Lung (tissue), 11 donors: ENCODE measurements at regions not wholly inside any gene's neighbourhood (a gene's known extent, or its start where the extent isn't known, plus 50 kb on each side); places are given as distances from the start of the nearest gene placed in this dataset.

ENCODE experiments used
- ATAC-seq: fragments of 200-7000 bp; cut with Tn5 transposase; one replicate; pipeline ENCODE4 v1.9.1; 2020; ENCODE audit warnings: moderate number of reproducible peaks; ENCODE audit not compliant: insufficient read depth, low FRiP score
- DNase-seq, 3 donors: peaks; one replicate each; pipeline ENCODE4 v3.0.0-alpha.2; 2013 to 2017
- H3K27ac ChIP-seq, 2 donors: one replicate each; pipeline ENCODE4 v1.5.1; 2013; ENCODE audit warnings: mild to moderate bottlenecking in 2 of 2, moderate library complexity in 2 of 2, control low read depth in 1 of 2, inconsistent platforms in 1 of 2, low read depth in 1 of 2, low read length in 1 of 2
- H3K27me3 ChIP-seq, 3 donors: one replicate each; pipeline ENCODE4 v1.5.1; 2013; ENCODE audit warnings: low read length in 2 of 3; ENCODE audit not compliant: control insufficient read depth in 3 of 3, insufficient read depth in 3 of 3
- H3K36me3 ChIP-seq, 4 donors: one replicate each; pipeline ENCODE4 v1.5.1; 2013; ENCODE audit warnings: low read length in 4 of 4, mild to moderate bottlenecking in 1 of 4, moderate library complexity in 1 of 4; ENCODE audit not compliant: control insufficient read depth in 4 of 4, insufficient read depth in 4 of 4
- H3K4me1 ChIP-seq, 5 donors: one replicate each; pipeline ENCODE4 v1.5.1; 2013; ENCODE audit warnings: low read length in 5 of 5, mild to moderate bottlenecking in 2 of 5, moderate library complexity in 1 of 5; ENCODE audit not compliant: control insufficient read depth in 5 of 5, insufficient read depth in 5 of 5
- H3K4me3 ChIP-seq: one replicate; pipeline ENCODE4 v1.5.1; 2013; ENCODE audit warnings: mild to moderate bottlenecking, control low read depth, moderate library complexity
- H3K9ac ChIP-seq, 2 donors: one replicate each; pipeline ENCODE4 v1.5.1; 2013; ENCODE audit warnings: low read length in 2 of 2, control low read depth in 1 of 2; ENCODE audit not compliant: insufficient read depth in 1 of 2
- H3K9me3 ChIP-seq, 4 donors: one replicate each; pipeline ENCODE4 v1.5.1; 2013; ENCODE audit warnings: low read length in 3 of 4, mild to moderate bottlenecking in 1 of 4, moderate library complexity in 1 of 4; ENCODE audit not compliant: control insufficient read depth in 4 of 4, insufficient read depth in 3 of 4
- CTCF ChIP-seq: IDR thresholded peaks from 2 replicates; pipeline ENCODE4 v1.5.1; 2012; ENCODE audit warnings: mild to moderate bottlenecking; ENCODE audit errors: control extremely low read depth, extremely low read depth
- WGBS, 2 donors: extraction: QIAGEN DNeasy Blood & Tissue Kit; methylation state at CpG; one replicate each; pipeline ENCODE4 v1.1.7; 2013; 5-methylcytosine and 5-hydroxymethylcytosine counted together
- donor health status: control.
- donor health status: control.
- donor health status: Bipolar disorder and iron deficiency.
- donor health status: healthy.
- donor health status: DM: yes; HTN: yes; CAD: no.

GRCh38 chr7:31261341-31261740, 79.2 kb downstream of the NEUROD6 start:
- Histone ChIP-seq H3K27ac (no peak overlapping the region), H3K4me1 (peaks cover 0 to 9% (median 0%) of the 10 kb centered on the region in 5 donors), H3K27me3 (no peaks in the 10 kb centered on the region), H3K9me3 (no peaks in the 10 kb centered on the region), H3K36me3 (no peaks in the 10 kb centered on the region), H3K9ac (no peak overlapping the region), H3K4me3 (no peak overlapping the region)
- 37 to 57% methylated on average over 7 of the region's 7 CpGs for WGBS, 2 donors
- peak in 1 of 3 donors; percentile 34 for DNase-seq
- TF ChIP-seq CTCF: no peak
- ATAC-seq: no peak

- TF ChIP-seq CTCF: no peak
- DNase-seq (no peak), ATAC-seq (no peak)
- Histone ChIP-seq H3K9me3 (no peaks in the 10 kb centered on the region), H3K27me3 (no peaks in the 10 kb centered on the region), H3K9ac (no peak overlapping the region), H3K4me1 (peaks cover 0 to 9% (median 0%) of the 10 kb centered on the region in 5 donors), H3K27ac (no peak overlapping the region), H3K4me3 (no peak overlapping the region), H3K36me3 (no peaks in the 10 kb centered on the region)
Observed at GRCh38 chr7:31260851-31261250, 79.7 kb downstream of the NEUROD6 start.

- WGBS, 2 donors: 70 to 71% methylated on average over 2 of the region's 2 CpGs
- Histone ChIP-seq H3K9ac (no peak overlapping the region), H3K9me3 (no peaks in the 10 kb centered on the region), H3K4me3 (no peak overlapping the region), H3K27ac (no peak overlapping the region), H3K27me3 (no peaks in the 10 kb centered on the region), H3K36me3 (no peaks in the 10 kb centered on the region), H3K4me1 (peaks cover 0 to 9% (median 0%) of the 10 kb centered on the region in 5 donors)
- DNase-seq: no peak
- TF ChIP-seq CTCF: no peak
- ATAC-seq: no peak
Observed at GRCh38 chr7:31258391-31258790, 82.1 kb downstream of the NEUROD6 start.

GRCh38 chr7:31256506-31256905, 84.0 kb downstream of the NEUROD6 start:
- Histone ChIP-seq H3K9me3 (no peaks in the 10 kb centered on the region), H3K36me3 (no peaks in the 10 kb centered on the region)

More at GRCh38 chr7:31256506-31256905, 84.0 kb downstream of the NEUROD6 start:
- H3K27me3 ChIP-seq: no peaks in the 10 kb centered on the region
- ATAC-seq (no peak), DNase-seq (no peak)
- H3K9ac ChIP-seq: no peak overlapping the region
- 76 to 78% methylated on average over 4 of the region's 4 CpGs for WGBS, 2 donors
- TF ChIP-seq CTCF: no peak
- no peak overlapping the region for H3K4me3 ChIP-seq
- H3K4me1 ChIP-seq: peaks cover 0 to 4% (median 0%) of the 10 kb centered on the region in 5 donors
- no peak overlapping the region for H3K27ac ChIP-seq
